ENCODE measurements at regions not wholly inside any gene's neighbourhood (a gene's known extent, or its start where the extent isn't known, plus 50 kb on each side); places are given as distances from the start of the nearest gene placed in this dataset.

- Mint-ChIP-seq H3K4me1 (peaks cover 6% of the 10 kb centered on the region; the same call in 2 of the 3 replicates), H3K4me3 (no peak overlapping the region), H3K27me3 (ENCODE audit: insufficient read depth, low read depth, poor library complexity) (no peaks in the 10 kb centered on the region), H3K9me3 (no peaks in the 10 kb centered on the region), H3K27ac (no peak overlapping the region), H3K36me3 (ENCODE audit: low read depth) (no peaks in the 10 kb centered on the region)
- Histone ChIP-seq H3K4me1 (ENCODE audit: insufficient read depth) (peaks cover 5% of the 10 kb centered on the region), H3F3A (replicated peaks; ENCODE audit: low read depth) (no peaks in the 10 kb centered on the region), H3K79me2 (replicated peaks; ENCODE audit: insufficient read depth) (no peaks in the 10 kb centered on the region), H2AFZ (no peak overlapping the region), H4K20me1 (replicated peaks; ENCODE audit: insufficient read depth) (no peaks in the 10 kb centered on the region), H3K36me3 (ENCODE audit: insufficient read depth) (no peaks in the 10 kb centered on the region), H3K4me3 (no peak overlapping the region), H3K4me2 (no peak overlapping the region), H3K9me2 (ENCODE audit: insufficient read depth) (no peaks in the 10 kb centered on the region), H3K27me3 (ENCODE audit: insufficient read depth) (no peaks in the 10 kb centered on the region), H3K27ac (ENCODE audit: low read depth) (no peak overlapping the region)
- TF ChIP-seq CTCF (conservative IDR thresholded peaks at IDR 0.05; ENCODE audit: low read depth in 2 of 2), result no peak
- TF ChIP-seq ZNF114 (CRISPR knock-in tag; IDR thresholded peaks at IDR 0.05), result no peak
- no peak for TF ChIP-seq ZNF331 (CRISPR knock-in tag; IDR thresholded peaks at IDR 0.05; ENCODE audit: low read depth)
- no peak for TF ChIP-seq REST (IDR thresholded peaks at IDR 0.05; ENCODE audit: unreplicated experiment)
- no peak for TF ChIP-seq CREB1 (CRISPR knock-in tag; IDR thresholded peaks at IDR 0.05; ENCODE audit: low read depth)
- TF ChIP-seq NANOG (IDR thresholded peaks at IDR 0.05; ENCODE audit: borderline replicate concordance), result no peak
- TF ChIP-seq EZH2phosphoT487 (IDR thresholded peaks at IDR 0.05; ENCODE audit: unreplicated experiment), result no peak
- no peak for TF ChIP-seq POLR2AphosphoS5 (IDR thresholded peaks at IDR 0.05; ENCODE audit: low read depth)
- TF ChIP-seq STAT1 (IDR thresholded peaks at IDR 0.05; ENCODE audit: unreplicated experiment), result no peak
- no peak for TF ChIP-seq ZNF462 (CRISPR knock-in tag; IDR thresholded peaks at IDR 0.05)
- no peak for TF ChIP-seq JUNB (IDR thresholded peaks at IDR 0.05; ENCODE audit: unreplicated experiment)
- no peak for TF ChIP-seq ETS1 (IDR thresholded peaks at IDR 0.05)
- TF ChIP-seq EZH2 (IDR thresholded peaks at IDR 0.05; ENCODE audit: low read depth, unreplicated experiment), result no peak
- DNase-seq (ENCODE audit: low spot score) (no peak), ATAC-seq (no peak)
Measured at GRCh38 chr3:117480972-117481371, 771.4 kb downstream of the TUSC7 start.

Measured in GM23338 (cell line).